Esophagus squamous epithelium (tissue), 4 donors: ENCODE measurements at regions not wholly inside any gene's neighbourhood (a gene's known extent, or its start where the extent isn't known, plus 50 kb on each side); places are given as distances from the start of the nearest gene placed in this dataset.

Experiments used
- POLR2A ChIP-seq, 4 donors: fragments of 450-650 bp; IDR thresholded peaks; one replicate each; pipeline ENCODE4 v1.6.1; 2017; ENCODE audit warnings: antibody characterized with exemption in 4 of 4, mild to moderate bottlenecking in 4 of 4, moderate library complexity in 3 of 4
- TF ChIP-seq, protein P1 (sequence below), 6 experiments: fragments of 450-650 bp in 4 of 6; fragments of 200-600 bp in 2 of 6; sonication (generic) in 2 of 6; IDR thresholded peaks; one replicate each; pipeline ENCODE4 v1.5.1; 2016 to 2019; ENCODE audit warnings: antibody characterized with exemption in 6 of 6, mild to moderate bottlenecking in 4 of 6, moderate library complexity in 4 of 6

DNA sequence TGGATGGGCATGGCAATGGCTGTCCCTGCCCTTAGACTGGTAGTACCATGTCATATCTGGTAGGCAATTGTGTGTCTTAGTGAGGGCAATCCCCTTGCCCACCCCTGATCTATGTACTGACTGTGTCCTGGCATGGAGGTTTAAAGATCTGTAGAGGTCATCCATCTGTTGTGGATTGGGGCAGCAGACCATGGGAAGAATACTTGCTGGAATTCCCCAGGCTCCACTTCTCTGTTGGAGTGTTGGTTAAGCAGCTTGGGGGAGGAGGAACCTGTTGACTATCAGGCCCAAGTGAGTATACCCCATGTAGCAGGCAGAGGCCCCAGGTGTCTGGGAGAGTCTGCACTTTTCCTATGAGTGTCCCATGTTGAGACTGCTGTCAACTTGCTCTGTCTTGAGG lies 246.7 kb upstream of the DIPK2B start:
- no peak for TF ChIP-seq POLR2A (IDR thresholded peaks at IDR 0.05)
- TF ChIP-seq, protein P1, sequence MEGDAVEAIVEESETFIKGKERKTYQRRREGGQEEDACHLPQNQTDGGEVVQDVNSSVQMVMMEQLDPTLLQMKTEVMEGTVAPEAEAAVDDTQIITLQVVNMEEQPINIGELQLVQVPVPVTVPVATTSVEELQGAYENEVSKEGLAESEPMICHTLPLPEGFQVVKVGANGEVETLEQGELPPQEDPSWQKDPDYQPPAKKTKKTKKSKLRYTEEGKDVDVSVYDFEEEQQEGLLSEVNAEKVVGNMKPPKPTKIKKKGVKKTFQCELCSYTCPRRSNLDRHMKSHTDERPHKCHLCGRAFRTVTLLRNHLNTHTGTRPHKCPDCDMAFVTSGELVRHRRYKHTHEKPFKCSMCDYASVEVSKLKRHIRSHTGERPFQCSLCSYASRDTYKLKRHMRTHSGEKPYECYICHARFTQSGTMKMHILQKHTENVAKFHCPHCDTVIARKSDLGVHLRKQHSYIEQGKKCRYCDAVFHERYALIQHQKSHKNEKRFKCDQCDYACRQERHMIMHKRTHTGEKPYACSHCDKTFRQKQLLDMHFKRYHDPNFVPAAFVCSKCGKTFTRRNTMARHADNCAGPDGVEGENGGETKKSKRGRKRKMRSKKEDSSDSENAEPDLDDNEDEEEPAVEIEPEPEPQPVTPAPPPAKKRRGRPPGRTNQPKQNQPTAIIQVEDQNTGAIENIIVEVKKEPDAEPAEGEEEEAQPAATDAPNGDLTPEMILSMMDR (IDR thresholded peaks at IDR 0.05) = no peak
